ENCODE measurements at regions not wholly inside any gene's neighbourhood (a gene's known extent, or its start where the extent isn't known, plus 50 kb on each side); places are given as distances from the start of the nearest gene placed in this dataset.

DNA sequence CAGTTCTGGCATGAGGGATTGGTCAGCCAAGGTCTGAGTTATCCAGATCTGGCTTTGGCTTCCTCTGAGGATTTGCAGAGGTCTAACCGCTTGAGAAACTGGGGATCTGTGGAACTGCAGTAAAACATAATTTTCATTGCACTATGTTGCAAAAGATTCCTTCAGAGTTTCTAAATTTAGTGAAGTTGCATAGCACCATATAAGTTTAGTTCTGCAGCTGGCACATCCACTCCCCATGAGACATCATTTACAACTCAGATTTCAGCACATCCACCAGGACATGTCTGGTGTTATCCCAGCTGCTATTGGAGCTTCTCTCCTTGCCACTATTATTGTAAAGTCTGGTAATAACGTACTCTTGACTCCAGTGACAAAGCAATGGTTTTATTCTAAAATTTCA, 181.5 kb downstream of the CWF19L2 start:
- H3K4me3 ChIP-seq (ENCODE audit: low read depth, low read length), result no peak overlapping the region
- peak; percentile 7 for DNase-seq (ENCODE audit: low read depth)
- TF ChIP-seq, protein P1, sequence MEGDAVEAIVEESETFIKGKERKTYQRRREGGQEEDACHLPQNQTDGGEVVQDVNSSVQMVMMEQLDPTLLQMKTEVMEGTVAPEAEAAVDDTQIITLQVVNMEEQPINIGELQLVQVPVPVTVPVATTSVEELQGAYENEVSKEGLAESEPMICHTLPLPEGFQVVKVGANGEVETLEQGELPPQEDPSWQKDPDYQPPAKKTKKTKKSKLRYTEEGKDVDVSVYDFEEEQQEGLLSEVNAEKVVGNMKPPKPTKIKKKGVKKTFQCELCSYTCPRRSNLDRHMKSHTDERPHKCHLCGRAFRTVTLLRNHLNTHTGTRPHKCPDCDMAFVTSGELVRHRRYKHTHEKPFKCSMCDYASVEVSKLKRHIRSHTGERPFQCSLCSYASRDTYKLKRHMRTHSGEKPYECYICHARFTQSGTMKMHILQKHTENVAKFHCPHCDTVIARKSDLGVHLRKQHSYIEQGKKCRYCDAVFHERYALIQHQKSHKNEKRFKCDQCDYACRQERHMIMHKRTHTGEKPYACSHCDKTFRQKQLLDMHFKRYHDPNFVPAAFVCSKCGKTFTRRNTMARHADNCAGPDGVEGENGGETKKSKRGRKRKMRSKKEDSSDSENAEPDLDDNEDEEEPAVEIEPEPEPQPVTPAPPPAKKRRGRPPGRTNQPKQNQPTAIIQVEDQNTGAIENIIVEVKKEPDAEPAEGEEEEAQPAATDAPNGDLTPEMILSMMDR (IDR thresholded peaks at IDR 0.05; ENCODE audit: insufficient read depth, low read length), result no peak

DNA sequence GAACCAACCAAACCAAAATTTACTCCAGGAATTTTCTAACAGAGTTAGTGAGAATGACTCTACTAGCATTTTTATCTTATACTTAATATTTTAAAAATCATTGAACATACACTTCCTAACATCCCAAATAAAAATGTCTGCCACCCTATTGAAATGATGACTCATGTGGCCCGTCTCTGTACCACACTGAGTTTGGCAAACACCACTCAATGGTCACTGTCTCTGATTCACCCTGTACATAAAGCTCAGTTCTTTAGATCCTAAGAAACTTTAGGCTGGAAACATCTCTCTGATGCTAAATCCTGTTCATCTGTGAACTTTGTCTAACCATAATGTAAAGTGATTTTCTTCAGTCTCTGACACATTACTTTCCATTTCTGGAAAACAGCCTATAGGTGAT, 182.0 kb downstream of the CWF19L2 start:
- DNase-seq (ENCODE audit: low read depth), result peak; percentile 3
- TF ChIP-seq, protein P1 (IDR thresholded peaks at IDR 0.05; ENCODE audit: insufficient read depth, low read length), result no peak
- H3K4me3 ChIP-seq (ENCODE audit: low read depth, low read length), result no peak overlapping the region

DNA sequence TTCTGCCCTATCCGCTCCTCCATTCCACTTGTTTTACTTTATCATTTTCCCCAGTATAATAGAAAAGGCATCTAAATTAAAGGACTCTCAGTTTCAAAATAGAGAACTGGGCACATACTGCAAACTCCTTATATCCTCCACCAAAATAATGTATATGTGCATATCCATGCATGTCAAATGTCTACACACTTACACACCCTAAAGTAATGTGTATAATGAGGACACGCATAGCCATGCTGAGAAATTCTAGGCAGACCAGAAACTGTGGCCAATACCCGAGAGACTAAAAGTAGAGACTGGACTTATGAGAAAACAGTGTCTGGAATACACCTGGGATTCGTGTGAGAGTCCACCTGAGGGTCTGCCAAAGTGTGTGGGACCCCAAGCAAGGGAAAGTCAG, 183.5 kb downstream of the CWF19L2 start:
- H3K4me3 ChIP-seq (ENCODE audit: low read depth, low read length), result no peak overlapping the region
- no peak for DNase-seq (ENCODE audit: low read depth)
- TF ChIP-seq, protein P1 (IDR thresholded peaks at IDR 0.05; ENCODE audit: insufficient read depth, low read length), result no peak

DNA sequence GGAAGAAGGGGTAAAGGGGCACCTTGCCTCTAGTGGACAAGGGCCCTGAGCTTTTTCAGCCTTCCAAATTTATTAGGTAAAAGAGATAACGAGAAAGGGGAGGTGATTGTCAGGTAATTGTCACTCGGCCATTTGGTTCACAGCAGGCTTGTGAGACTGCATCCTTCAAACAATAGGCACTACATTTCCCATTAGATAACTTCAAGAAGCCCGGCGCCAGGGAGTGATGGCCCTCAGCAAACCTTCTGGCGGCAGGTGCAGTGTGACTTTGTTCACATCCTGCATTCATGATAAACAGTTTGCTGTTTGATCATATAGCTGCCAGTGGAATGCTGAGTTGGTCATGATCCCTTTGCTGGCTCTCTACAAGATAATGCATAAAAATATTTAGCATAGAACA, 185.1 kb downstream of the CWF19L2 start:
- no peak overlapping the region for H3K4me3 ChIP-seq (ENCODE audit: low read depth, low read length)
- TF ChIP-seq, protein P1 (IDR thresholded peaks at IDR 0.05; ENCODE audit: insufficient read depth, low read length), result no peak
- DNase-seq (ENCODE audit: low read depth), result no peak

DNA sequence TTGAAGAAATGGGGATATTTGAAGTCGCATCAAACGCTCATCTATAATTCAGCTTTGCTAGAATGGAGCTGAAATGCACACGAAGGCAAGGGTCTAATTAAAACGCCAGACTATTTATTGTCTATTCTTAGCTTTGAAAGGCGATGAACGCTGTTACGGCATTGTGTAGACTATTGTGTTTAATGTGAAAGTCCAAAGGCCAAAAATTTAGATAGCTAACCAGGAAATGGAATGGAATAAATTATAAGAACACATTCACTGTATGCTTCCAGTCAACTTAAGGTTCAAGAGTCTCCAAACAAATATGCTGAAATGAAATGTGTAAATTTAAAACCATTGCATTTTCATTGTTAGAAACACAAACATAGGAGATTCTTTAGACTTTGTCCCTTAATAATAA, 186.2 kb downstream of the CWF19L2 start:
- no peak overlapping the region for H3K4me3 ChIP-seq (ENCODE audit: low read depth, low read length)
- DNase-seq (ENCODE audit: low read depth), result no peak
- TF ChIP-seq, protein P1 (IDR thresholded peaks at IDR 0.05; ENCODE audit: insufficient read depth, low read length), result no peak

DNA sequence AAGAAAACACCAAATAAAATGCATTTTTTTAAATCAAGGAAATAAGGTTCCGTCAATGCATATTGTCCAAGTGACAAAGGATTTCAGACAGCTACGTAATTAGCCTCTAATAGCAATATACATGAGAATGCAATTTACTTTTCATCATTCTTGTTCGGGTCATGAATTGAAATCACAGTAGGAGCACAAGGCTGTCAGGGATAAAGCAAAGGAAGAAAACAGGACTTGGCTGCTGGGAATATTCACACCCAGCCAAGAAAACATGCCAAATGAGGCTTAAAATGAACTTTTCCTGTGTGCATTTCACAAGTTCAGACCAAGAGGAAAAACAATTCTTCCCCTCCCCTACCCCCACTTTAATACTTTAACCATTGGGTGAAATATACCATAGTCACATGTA, 188.6 kb downstream of the CWF19L2 start:
- no peak overlapping the region for H3K4me3 ChIP-seq (ENCODE audit: low read depth, low read length)
- TF ChIP-seq, protein P1 (IDR thresholded peaks at IDR 0.05; ENCODE audit: insufficient read depth, low read length), result no peak
- no peak for DNase-seq (ENCODE audit: low read depth)

DNA sequence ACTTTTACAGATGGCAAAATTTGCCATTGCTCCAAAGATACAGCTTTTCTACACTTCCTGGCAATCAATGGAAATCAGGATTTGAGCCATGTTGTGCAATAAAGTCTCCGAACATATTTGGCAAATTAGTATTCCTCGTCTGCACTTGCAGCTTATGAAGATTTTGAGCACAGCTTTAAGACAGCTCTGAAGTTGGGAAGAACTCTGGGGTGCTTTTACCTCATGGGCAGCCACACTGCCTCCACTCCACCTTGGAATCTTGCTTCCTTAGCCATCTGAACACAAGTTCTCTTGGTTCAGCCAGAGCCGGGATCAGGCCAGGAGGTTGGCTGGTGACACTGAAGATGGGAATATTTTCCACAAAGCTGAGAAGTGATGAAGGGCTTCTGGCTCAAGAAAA, 191.2 kb downstream of the CWF19L2 start:
- no peak overlapping the region for H3K4me3 ChIP-seq (ENCODE audit: low read depth, low read length)
- TF ChIP-seq, protein P1 (IDR thresholded peaks at IDR 0.05; ENCODE audit: insufficient read depth, low read length), result no peak
- peak; percentile 9 for DNase-seq (ENCODE audit: low read depth)
